SIG-M5 treated with dmso at 0.1 percent for 504 hours (cell line): ENCODE measurements at regions not wholly inside any gene's neighbourhood (a gene's known extent, or its start where the extent isn't known, plus 50 kb on each side); places are given as distances from the start of the nearest gene placed in this dataset.
"Not testable (repeated sequence)": the region's sequence is repeated elsewhere in the genome, so short reads cannot be mapped to it uniquely, and the experiment has no call there.

Experiments
- DNase-seq: peaks from one replicate; lab custom pipeline; 2025; ENCODE audit not compliant: unreplicated experiment; lab: John Stamatoyannopoulos, UW

GRCh38 chr14:101301011-101301410 is 260.3 kb upstream of the DIO3 start:
- DNase-seq, result no peak

GRCh38 chr14:101307162-101307561 is 254.1 kb upstream of the DIO3 start:
- not testable (repeated sequence) for DNase-seq

- DNase-seq, result not testable (repeated sequence)
Observed at GRCh38 chr14:101311186-101311585, 250.1 kb upstream of the DIO3 start.

GRCh38 chr14:101313268-101313667 is 248.0 kb upstream of the DIO3 start:
- DNase-seq, result no peak

- no peak for DNase-seq
Observed at GRCh38 chr14:101315802-101316296, 245.4 kb upstream of the DIO3 start.

GRCh38 chr14:101318271-101318670 is 243.0 kb upstream of the DIO3 start:
- DNase-seq, result peak; percentile 17

- DNase-seq, result no peak
Observed at GRCh38 chr14:101320396-101320795, 240.9 kb upstream of the DIO3 start.

GRCh38 chr14:101322223-101322622 is 239.1 kb upstream of the DIO3 start:
- no peak for DNase-seq

GRCh38 chr14:101323111-101323510 is 238.2 kb upstream of the DIO3 start:
- no peak for DNase-seq

GRCh38 chr14:101323614-101324235 is 237.6 kb upstream of the DIO3 start:
- not testable (repeated sequence) for DNase-seq

- no peak for DNase-seq
Observed at GRCh38 chr14:101325319-101325718, 236.0 kb upstream of the DIO3 start.

- DNase-seq, result no peak
Observed at GRCh38 chr14:101328412-101329028, 232.8 kb upstream of the DIO3 start.

- DNase-seq, result no peak
Observed at GRCh38 chr14:101330416-101331140, 230.7 kb upstream of the DIO3 start.

GRCh38 chr14:101331141-101331525 is 230.2 kb upstream of the DIO3 start:
- no peak for DNase-seq

- DNase-seq, result no peak
Observed at GRCh38 chr14:101331661-101332169, 229.6 kb upstream of the DIO3 start.

- no peak for DNase-seq
Observed at GRCh38 chr14:101332281-101332680, 229.0 kb upstream of the DIO3 start.

- no peak for DNase-seq
Observed at GRCh38 chr14:101333335-101334280, 227.7 kb upstream of the DIO3 start.

- DNase-seq, result no peak
Observed at GRCh38 chr14:101334656-101335055, 226.6 kb upstream of the DIO3 start.

GRCh38 chr14:101335061-101335661 is 226.1 kb upstream of the DIO3 start:
- DNase-seq, result no peak

- no peak for DNase-seq
Observed at GRCh38 chr14:101336183-101336582, 225.1 kb upstream of the DIO3 start.
